Ovary (tissue), 3 donors: ENCODE measurements at regions not wholly inside any gene's neighbourhood (a gene's known extent, or its start where the extent isn't known, plus 50 kb on each side); places are given as distances from the start of the nearest gene placed in this dataset.

Source experiments
- EP300 ChIP-seq: sonication (generic); formaldehyde crosslinking; IDR thresholded peaks from one replicate; pipeline ENCODE4 v1.6.1; 2017; ENCODE audit warnings: antibody characterized with exemption
- POLR2A ChIP-seq: fragments of 450-650 bp; IDR thresholded peaks from one replicate; pipeline ENCODE4 v1.6.1; 2017; ENCODE audit warnings: antibody characterized with exemption, mild to moderate bottlenecking, moderate library complexity
- TF ChIP-seq, protein P1 (sequence below), 3 donors: fragments of 450-650 bp in 2 of 3; fragments of 200-600 bp in 1 of 3; IDR thresholded peaks; one replicate each; pipeline versions ENCODE4 v1.5.1 to v1.8.0; 2016 to 2022; ENCODE audit warnings: antibody characterized with exemption in 3 of 3, mild to moderate bottlenecking in 1 of 3
- donor health status: DM: no; HTN: no; CAD: no.

DNA sequence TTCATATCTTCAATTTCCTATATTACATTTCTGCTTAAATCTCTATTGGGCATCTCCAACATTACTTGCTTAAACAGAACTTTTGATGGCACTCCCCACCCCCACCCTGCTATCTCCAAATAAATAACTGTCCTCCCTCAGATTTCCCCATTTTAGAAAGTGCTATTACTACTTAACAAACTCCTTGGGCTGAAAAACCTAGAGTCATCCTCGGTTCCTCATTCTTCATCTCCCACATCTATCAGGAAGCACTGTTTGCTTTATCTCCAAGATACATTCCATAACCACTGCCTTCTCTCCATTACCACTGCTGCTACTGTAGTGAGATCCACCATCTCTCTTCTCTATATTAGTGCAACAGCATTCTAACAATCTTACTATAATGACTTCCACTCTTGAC lies 150.4 kb upstream of the CYRIA start:
- TF ChIP-seq EP300 (no peak), POLR2A (no peak)
- TF ChIP-seq, protein P1, sequence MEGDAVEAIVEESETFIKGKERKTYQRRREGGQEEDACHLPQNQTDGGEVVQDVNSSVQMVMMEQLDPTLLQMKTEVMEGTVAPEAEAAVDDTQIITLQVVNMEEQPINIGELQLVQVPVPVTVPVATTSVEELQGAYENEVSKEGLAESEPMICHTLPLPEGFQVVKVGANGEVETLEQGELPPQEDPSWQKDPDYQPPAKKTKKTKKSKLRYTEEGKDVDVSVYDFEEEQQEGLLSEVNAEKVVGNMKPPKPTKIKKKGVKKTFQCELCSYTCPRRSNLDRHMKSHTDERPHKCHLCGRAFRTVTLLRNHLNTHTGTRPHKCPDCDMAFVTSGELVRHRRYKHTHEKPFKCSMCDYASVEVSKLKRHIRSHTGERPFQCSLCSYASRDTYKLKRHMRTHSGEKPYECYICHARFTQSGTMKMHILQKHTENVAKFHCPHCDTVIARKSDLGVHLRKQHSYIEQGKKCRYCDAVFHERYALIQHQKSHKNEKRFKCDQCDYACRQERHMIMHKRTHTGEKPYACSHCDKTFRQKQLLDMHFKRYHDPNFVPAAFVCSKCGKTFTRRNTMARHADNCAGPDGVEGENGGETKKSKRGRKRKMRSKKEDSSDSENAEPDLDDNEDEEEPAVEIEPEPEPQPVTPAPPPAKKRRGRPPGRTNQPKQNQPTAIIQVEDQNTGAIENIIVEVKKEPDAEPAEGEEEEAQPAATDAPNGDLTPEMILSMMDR (IDR thresholded peaks at IDR 0.05) = no peak
